Activated CD8-positive, alpha-beta memory T cell treated with anti-CD3 and anti-CD28 coated beads for 36 hours (primary cell): ENCODE measurements at regions not wholly inside any gene's neighbourhood (a gene's known extent, or its start where the extent isn't known, plus 50 kb on each side); places are given as distances from the start of the nearest gene placed in this dataset.
"Not testable (repeated sequence)": the region's sequence is repeated elsewhere in the genome, so short reads cannot be mapped to it uniquely, and the experiment has no call there.

Experiments used
- CTCF ChIA-PET: fragments of 350-600 bp; sonication (Branson Sonifier 250); formaldehyde crosslinking; loops from one replicate; lab custom pipeline; 2021; ENCODE audit warnings: antibody characterized with exemption; lab: Charles Lee
- POLR2A ChIA-PET: fragments of 350-600 bp; sonication (Branson Sonifier 250); formaldehyde crosslinking; loops from one replicate; lab custom pipeline; 2021; ENCODE audit warnings: antibody characterized with exemption; lab: Charles Lee

DNA sequence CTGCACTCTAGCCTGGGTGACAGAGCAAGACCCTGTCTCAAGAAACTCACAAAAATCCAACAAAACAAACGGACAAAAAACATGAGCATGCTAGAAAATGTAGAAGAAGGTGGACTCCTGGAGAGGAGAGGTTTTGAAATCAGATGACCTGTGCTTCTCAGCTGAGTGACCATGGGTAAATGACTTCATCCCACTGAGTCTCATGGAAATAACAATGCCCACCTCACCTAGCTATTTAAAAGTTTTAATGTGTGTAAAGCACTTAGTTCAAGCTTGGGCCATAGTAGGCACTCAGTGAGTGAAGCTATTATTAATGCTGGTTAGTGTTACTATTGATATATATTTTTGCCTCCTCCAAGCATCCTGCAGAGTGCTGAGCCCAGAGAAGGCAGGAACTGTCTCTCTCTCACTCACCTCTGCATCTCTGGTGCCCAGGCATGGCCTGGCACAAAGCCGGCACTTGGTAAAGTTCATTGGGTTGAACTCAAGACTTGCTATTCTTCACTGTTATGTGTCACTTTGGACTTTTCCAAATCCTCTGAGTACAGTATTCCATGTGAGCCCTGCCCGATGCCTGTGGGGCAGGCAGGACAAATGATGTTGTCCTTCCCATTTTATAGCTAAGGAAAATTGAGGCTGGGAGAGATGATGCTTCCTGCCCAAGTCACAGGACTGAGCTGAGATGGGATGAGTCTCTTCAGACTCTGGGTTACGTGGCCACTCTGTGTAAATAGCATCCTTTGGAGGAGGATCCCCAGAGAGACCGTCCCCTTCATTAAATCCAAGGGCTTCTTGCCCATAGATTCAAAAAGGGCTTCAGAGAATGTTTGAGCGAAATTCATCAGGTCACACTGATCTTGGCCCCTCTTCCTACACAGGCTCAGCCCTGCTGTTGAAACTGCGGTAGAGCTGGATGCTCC, 81.4 kb upstream of the EMX2 start:
- POLR2A ChIA-PET, result no interaction called here
- CTCF ChIA-PET, result interaction anchor here (0.6 kb wide), 1 partner anchor 43 kb away, joined by 4 read pairs; no protein-coding TSS in a partner anchor

DNA sequence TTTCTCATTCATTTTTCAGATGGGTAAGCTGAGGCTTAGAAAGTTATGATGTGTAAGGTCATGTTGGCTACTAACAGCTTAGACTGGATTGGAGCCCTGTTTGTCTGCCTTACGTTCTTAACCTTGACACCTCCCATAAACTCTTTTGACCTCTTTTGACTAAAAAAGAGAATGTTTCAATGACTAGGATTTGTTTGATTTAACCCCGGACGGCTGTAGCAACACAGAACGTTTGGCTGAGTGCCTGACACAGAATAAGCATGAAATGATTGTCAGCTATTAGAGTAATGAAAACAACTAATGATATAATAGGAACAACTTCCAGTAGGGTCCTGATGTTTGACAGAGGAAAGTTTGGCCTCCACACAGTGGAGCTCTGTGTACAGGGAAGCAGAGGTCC, 83.3 kb upstream of the PDZD8 start:
- ChIA-PET POLR2A (no interaction called here), CTCF (no interaction called here)

DNA sequence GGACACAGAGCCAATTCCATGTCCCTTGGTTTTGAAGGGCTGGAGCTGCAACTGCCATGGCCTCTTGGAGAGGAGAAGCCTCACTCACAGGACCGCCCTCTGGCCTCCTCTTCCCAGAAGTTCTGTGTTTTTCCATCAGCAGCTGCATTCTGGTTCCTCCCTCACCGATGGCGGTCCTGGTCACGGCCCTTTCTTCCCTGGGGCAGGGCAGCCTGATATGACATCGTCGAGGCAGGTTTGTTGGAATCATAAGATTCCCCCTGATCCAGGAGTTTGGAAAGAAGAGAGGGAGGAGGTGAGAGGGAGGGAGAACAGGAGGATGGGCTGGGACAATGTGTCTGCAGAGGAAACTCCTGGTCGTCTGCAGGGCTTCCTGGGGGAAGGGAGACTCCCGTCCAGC, 82.7 kb upstream of the PDZD8 start:
- CTCF ChIA-PET, result no interaction called here
- POLR2A ChIA-PET, result no interaction called here

DNA sequence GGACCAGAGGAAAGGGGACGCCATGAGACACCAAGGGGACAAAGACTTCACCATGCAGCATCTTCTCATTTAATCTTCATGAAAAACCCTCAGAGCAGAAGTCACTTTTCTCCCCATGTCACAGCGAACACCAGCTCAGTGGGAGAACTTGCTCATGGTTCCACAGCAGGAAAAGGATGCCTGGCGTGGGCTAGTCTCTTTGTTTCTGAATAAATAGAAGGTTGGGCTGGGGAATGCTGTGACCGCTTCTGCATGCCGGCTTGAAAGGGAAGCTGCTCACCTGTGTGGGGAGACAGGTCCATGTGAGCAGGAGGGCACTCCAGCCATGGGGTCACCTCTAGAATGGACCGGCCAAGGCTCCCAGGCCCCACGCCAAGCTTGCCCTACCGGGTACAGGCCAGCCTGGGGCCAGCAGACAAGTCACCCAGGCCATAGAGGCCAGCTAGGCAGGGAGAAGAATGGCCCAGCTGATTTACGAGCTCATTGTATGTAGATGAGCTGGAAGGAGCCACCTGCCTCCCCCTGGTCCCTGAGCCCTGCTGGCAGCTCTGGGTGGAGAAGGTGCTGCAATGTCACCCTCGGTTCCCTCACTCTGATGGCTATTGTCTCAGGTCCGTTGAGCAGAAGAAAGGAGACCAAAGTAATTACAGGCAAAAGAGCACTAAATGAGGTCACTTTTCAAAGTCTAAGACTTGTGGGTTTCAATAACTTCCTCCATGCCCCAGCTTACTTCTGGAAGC, 82.0 kb upstream of the PDZD8 start:
- POLR2A ChIA-PET, result no interaction called here
- CTCF ChIA-PET, result interaction anchor here (0.5 kb wide), 1 partner anchor 54 kb away, joined by 4 read pairs; no protein-coding TSS in a partner anchor

DNA sequence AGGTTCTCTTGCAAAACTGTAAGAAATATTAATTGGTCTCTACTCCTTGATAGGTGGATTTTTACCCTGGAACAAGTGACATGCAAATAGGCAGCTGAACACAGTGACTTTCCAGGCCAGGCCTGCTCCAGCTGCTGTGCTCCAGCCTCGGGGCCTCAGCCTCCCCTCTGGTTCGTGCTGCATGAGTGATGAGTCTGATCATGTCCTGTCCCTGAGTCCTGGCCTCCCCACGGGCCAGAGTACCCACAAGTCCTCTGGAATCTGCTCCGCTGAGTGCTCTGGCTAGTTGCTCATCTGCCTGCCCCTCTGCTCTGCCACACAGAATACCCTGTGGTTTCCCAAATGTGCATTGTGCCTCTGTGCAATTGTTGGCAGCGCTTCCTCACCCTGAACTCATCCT, 80.1 kb upstream of the PDZD8 start:
- ChIA-PET CTCF (no interaction called here), POLR2A (no interaction called here)

DNA sequence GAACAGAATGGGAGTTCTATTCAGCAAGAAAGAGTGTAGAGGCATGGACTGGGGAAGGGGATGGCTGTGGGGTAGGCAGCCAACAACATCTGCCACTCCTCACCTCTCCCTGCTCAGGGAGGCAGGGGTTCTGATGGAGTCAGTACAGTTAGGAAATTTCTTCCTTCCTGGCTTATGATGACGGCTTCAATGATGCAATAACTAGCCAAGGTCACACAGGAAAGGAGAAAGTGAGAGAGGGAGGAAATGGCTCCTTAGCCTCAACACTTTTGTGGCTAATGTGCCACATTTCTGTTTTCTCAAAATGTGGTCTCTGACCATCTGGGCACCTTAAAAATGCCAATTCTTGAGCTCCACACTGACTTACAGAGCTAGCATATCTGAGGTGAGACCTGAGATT, 79.3 kb upstream of the PDZD8 start:
- ChIA-PET CTCF (no interaction called here), POLR2A (no interaction called here)

DNA sequence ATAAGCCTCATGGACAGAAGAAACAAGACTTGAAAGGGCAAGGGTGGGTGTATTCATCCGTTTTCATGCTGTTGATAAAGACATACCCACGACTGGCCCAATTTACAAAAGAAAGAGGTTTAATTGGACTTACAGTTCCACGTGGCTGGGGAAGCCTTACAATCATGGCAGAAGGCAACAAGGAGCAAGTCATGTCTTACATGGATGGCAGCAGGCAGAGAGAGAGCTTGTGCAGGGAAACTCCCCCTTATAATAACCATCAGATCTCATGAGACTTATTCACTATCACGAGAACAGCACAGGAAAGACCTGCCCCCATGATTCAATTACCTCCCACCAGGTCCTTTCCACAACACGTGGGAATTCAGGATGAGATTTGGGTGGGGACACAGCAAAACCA, 78.2 kb upstream of the PDZD8 start:
- CTCF ChIA-PET, POLR2A ChIA-PET: not testable (repeated sequence)

DNA sequence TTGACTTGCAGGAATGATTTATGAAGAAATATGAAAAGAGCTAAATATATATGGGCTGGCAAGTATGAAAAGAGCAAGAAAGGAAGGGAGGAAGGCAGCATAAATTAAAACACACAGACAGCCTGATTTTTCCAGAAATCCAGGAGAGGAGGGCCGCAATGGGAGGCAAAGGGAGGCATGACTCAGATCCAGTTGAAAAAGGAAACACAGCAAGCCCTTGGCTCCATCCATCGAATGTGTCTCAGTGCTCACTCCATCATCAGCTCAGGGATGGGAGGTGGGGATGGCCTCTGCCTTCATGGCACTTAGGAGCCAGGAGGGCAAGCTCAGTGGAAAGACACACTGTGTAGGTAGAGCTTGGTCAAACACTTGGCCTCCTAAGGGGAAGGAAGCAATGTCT, 75.7 kb upstream of the PDZD8 start:
- CTCF ChIA-PET, result no interaction called here
- POLR2A ChIA-PET, result no interaction called here

DNA sequence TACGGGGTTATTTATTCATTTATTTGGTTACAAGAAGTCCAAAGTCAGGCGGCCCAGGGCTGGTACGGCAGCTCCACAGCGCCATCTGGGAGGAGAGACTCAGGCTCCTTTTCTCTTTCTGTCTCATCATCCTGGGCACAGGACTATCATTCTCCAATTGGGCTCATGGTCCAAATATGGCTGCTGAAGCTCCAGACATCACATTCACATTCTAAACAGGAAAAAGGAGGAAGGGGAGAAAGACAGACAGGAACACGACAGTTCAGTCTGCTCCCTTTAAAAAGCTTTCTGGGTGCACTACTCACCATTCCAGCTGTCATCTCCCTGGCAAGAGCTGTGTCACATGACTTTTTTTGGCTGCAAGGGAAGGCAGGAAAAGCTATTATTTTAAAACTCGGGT, 74.4 kb upstream of the PDZD8 start:
- ChIA-PET CTCF (no interaction called here), POLR2A (no interaction called here)

DNA sequence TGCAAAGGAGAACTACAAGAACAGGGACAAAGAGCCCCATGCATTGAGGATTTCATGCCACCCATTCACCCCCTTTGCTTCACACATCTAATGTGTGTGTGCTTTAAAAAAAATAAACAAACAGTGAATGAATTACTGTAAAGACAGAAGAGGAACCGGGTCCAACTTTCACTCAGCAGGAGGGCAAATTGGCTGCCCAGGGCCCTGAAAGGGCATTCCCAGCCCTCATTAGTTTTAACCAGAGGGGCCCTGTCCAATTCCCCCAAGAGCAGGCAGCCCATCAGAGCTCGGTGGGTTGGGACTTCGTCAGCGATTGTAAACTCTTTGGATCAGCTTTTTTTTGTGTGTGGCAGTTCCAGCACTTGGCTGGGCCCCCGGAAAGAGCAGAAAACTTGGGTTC, 73.6 kb upstream of the PDZD8 start:
- POLR2A ChIA-PET, result no interaction called here
- CTCF ChIA-PET, result no interaction called here

DNA sequence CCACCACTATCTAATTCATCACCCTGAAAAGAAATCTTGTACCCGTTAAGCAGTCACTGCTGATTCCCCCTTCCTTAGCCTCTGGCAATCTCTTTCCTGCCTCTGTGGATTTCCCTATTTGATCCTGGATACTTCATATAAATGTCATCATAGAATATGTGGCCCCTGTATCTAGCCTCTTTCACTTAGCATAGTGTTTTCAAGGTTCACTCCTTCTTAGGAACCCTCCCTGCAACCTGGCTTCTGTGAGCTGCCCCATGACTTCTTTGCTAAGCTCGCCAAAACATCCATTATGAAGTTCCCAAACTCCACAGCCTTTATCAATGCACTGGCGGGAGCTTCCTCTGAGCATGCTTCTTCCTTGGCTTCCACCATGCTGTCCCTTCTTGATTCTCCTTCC, 70.8 kb upstream of the PDZD8 start:
- CTCF ChIA-PET, result no interaction called here

DNA sequence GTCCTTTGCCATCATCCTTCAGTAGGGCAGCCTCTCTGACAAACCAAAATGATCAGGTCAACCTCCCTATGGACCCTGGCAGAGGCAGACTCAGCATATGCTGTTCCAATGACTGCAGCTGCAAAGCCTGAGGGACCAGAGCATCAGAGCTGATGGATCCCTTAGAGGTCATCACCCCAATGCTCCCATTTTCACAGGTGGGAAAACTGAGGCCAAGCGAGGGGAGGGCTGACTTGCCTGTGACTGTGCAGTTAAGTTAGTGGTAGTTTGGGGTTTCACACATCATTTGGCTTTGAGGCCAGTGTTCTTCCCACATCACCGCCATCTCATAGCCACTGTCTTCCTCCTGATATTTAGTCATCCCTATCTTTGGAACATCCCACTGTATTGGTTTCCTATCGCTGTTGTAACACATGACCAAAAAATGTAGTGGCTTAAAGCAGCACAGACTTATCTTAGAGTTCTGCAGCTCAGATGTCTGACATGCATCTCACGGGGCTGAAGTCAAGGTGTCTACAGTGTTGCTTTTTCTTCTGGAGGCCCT, 69.3 kb upstream of the PDZD8 start:
- ChIA-PET CTCF (no interaction called here), POLR2A (no interaction called here)

More for the DNA sequence above, 70.8 kb upstream of the PDZD8 start:
- POLR2A ChIA-PET, result no interaction called here

DNA sequence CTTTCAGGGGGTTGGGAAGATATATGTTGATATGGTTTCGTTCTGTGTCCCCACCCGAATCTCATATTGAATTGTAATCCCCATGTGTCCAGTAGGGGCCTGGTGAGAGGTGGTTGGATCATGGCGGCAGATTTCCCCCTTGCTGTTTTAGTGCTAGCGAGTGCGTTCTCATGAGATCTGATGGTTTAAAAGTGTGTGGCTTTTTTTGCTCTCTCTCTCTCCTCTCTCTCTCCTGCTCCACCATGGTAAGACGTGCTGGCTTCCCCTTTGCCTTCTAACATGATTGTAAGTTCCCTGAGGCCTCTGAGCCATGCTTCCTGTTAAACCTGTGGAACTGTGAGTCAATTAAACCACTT, 68.4 kb upstream of the PDZD8 start:
- CTCF ChIA-PET, result no interaction called here
- POLR2A ChIA-PET, result no interaction called here

DNA sequence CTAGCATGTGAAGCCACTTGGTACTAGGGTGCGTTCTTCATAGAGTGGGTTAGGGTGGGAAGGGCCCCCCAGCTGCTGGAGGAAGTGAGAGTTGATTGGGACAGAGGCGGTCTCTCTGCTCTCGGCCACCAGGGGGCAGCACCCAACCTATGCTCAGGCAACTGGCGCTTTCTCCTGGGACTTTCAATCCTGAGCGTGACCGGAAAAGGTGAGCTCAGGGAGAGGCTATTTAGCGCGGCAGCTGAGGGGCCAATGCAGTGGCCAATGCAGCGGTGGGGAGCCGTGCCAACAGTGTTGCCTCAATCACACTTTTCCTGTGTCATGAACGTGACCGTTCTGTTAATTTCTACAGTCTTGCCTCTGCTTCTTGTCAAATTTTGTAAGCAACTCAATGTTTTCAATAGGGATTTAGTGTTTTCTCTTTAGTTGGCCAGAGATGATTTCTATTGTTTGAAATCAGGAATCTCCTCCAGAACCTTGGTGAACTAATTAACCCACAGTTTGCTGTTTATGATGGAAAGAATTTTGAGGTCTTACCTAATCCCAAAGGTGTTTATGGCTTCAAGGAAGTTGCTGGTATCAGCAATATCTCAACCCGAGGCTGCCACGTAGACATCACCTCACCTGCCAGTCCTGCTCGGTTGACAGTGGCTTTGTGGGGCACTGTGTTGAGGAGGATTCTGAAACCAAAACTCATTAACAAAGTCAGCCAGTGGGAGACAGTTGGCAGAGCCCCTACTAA, 67.9 kb upstream of the PDZD8 start:
- ChIA-PET CTCF (interaction anchor here (1.6 kb wide), 1 partner anchor 15 kb away, joined by 4 read pairs; no protein-coding TSS in a partner anchor), POLR2A (no interaction called here)

DNA sequence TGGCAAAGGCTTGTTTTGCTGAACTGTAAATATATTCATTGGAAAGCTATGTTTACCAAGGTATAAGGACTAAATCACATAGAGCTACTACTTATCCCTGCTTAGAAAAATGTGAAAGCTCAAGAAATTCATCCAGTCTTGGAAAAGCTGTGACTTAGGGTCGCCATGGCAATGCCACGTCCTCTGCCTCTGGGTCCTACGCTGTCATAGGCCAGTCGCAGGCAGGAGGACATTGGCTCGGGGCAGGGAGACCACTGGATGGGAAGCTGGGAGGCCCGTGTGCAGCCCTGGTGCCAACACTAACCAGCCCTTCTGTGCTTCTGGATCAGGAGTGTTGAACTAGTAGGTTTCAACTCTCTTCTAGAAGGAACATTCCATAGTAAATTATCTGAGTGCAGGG, 67.3 kb upstream of the PDZD8 start:
- CTCF ChIA-PET, result interaction anchor here (1.6 kb wide), 1 partner anchor 15 kb away, joined by 4 read pairs; no protein-coding TSS in a partner anchor
- POLR2A ChIA-PET, result no interaction called here

DNA sequence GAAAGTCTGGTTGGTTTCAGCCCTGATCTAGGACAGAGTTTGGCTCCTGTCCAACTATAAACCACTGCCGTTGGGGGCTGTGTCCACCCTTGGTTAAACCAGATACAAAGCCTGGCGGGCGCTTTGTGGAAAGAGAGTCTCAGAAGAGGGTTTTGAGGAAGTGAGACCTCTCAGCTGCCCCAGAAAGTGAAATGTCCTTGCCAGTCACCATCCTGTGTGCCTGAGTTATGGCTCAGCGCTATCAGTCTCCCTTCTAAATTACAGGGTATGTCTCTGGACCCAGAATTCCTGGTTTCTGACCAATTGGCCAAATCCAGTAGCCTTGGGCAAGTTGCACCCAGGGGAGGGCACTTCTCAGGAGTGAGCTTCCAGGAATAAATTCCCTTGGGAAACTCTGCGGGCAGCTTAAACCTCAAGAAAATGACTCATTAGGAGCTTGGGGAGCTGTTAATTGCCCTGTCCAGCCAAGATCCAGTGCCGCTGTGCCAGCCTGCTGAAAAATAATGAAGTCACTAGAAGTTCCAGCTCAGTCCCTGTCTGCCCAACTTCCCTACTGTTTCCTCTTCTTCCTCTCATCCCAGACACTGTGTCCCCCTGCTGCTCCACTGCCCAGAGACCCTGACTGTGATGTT, 66.7 kb upstream of the PDZD8 start:
- ChIA-PET CTCF (interaction anchor here (1.6 kb wide), 1 partner anchor 14 kb away, joined by 4 read pairs; no protein-coding TSS in a partner anchor), POLR2A (no interaction called here)

DNA sequence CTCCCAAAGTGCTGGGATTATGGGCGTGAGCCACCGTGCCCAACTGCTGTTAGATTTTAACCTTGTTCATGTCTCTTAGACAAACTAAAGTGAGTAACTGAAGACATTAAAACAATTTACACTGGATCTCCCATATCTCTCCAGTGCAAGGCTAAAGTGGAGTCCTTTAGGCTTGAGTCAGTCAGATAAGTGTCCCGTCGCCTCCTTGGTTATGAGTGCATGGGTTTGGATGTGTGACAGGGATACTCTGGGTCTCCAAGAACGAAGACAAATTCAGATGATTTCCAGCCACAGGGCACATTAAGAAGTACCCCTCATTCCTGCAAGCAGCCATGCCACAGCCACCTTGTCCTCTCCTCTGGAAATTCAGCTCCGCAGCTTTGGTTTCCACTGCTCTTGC, 66.1 kb upstream of the PDZD8 start:
- ChIA-PET POLR2A (no interaction called here), CTCF (interaction anchor here (1.6 kb wide), 1 partner anchor 14 kb away, joined by 4 read pairs; no protein-coding TSS in a partner anchor)

DNA sequence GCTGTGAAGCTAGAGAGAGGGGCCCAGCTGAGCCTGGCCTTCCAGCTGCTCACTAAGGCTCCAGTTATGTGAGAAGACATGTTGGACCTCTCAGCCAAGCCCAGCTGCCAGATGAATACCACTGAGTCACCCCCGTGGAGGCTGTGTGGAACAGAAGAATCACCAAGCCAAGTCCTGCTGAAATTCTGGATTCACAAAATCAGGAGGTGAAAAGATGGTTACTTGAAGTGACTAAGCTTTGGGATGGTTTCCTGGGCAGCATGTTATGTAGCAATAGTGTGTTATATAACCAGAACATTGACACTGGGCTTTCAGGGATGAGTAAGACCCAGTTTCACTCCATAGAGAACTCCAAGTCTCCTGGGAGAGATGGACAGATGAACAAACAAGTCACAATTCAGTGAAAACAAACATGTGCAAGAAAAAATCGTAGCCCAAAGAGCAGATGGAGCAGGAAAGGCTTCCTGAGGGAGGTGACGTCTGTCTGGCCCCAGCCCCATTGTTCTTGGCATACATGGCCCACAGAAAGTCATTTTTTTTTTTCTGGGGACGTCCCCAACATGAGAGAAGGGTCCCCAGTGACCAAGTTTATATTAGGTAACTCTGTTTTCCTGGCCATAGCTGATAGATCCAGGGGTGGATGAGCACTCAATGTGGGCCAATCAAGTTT, 64.1 kb upstream of the PDZD8 start:
- ChIA-PET CTCF (no interaction called here), POLR2A (no interaction called here)

DNA sequence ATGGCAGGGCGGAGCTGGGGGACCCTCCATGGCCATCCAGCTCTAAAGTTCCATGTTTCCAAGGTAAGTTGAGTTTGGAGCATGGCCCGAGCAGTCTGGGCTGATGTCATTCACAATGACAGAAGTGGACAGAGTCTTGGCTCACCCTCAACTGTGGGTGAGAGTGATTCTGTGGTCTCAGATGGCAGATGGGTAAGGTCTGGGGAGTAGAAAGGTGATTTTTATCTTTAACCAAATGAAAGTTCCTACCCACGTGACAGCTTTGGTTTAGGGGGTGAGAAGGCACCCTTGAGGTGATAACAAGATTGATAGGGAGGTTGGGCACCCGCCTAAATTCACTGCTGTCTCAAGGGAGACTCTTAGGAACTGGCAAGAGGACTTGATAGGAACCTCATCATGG, 57.6 kb upstream of the PDZD8 start:
- ChIA-PET CTCF (no interaction called here), POLR2A (no interaction called here)
